H1 (cell line): ENCODE measurements at regions not wholly inside any gene's neighbourhood (a gene's known extent, or its start where the extent isn't known, plus 50 kb on each side); places are given as distances from the start of the nearest gene placed in this dataset.

Experiments used
- CTCF ChIA-PET: fragments of 300-600 bp; sonication (Branson Sonifier 250); formaldehyde crosslinking; loops from one replicate; lab custom pipeline; 2021; ENCODE audit not compliant: partially characterized antibody; lab: Charles Lee
- POLR2A ChIA-PET: fragments of 300-600 bp; sonication (Branson Sonifier 250); formaldehyde crosslinking; loops from one replicate; lab custom pipeline; 2021; ENCODE audit warnings: inconsistent platforms; ENCODE audit not compliant: partially characterized antibody; lab: Charles Lee
- DNase-seq, 2 experiments: peaks; one replicate each; pipeline versions ENCODE4 v3.0.0 to v3.0.0-alpha.2; 2010 to 2022; ENCODE audit warnings: low spot score in 2 of 2, low read depth in 1 of 2, mixed read lengths in 1 of 2
- FAIRE-seq: peaks from 2 replicates; lab custom pipeline; 2011; peaks lifted over from hg19 to GRCh38; lab: Jason Lieb, UNC
- H2AFZ ChIP-seq: 2 replicates; pipeline ENCODE4 v1.8.1; 2012; ENCODE audit warnings: low read length, inconsistent platforms
- H2AK5ac ChIP-seq: 2 replicates; pipeline ENCODE4 v1.6.1; 2013; ENCODE audit warnings: low read depth, low read length
- H2BK120ac ChIP-seq: replicated peaks from 2 replicates; pipeline ENCODE3; 2013; ENCODE audit warnings: low read depth, low read length, inconsistent platforms
- H2BK12ac ChIP-seq: 2 replicates; pipeline ENCODE4 v1.6.1; 2013; ENCODE audit warnings: low read depth, low read length
- H2BK15ac ChIP-seq: 2 replicates; pipeline ENCODE4 v1.6.1; 2013; ENCODE audit warnings: low read length
- H2BK20ac ChIP-seq: 2 replicates; pipeline ENCODE4 v1.6.1; 2013; ENCODE audit warnings: low read length
- H2BK5ac ChIP-seq: 2 replicates; pipeline ENCODE4 v1.6.1; 2013; ENCODE audit warnings: low read depth, low read length
- H3K14ac ChIP-seq: 2 replicates; pipeline ENCODE4 v1.6.1; 2013; ENCODE audit warnings: inconsistent platforms; ENCODE audit not compliant: insufficient read length
- H3K18ac ChIP-seq: 2 replicates; pipeline ENCODE4 v1.6.1; 2013; ENCODE audit warnings: low read length; ENCODE audit errors: extremely low read depth
- H3K23ac ChIP-seq: 2 replicates; pipeline ENCODE4 v1.6.1; 2013; ENCODE audit warnings: inconsistent platforms; ENCODE audit not compliant: insufficient read length
- H3K23me2 ChIP-seq: 2 replicates; pipeline ENCODE4 v1.6.1; 2013; ENCODE audit warnings: low read depth, low read length
- H3K27ac ChIP-seq: 2 replicates; pipeline ENCODE4 v1.6.1; 2011; ENCODE audit warnings: low read depth, low read length, inconsistent platforms
- H3K27me3 ChIP-seq, 4 experiments: replicated peaks in 1 of 4; 1 replicate in 1 of 4; 2 replicates in 3 of 4; pipeline versions ENCODE4 v1.6.1 to v1.8.1; 2011 to 2013; ENCODE audit warnings: low read length in 3 of 4, mild to moderate bottlenecking in 3 of 4, inconsistent platforms in 2 of 4, mixed read lengths in 2 of 4, moderate library complexity in 1 of 4; ENCODE audit not compliant: control insufficient read depth in 3 of 4, insufficient read depth in 3 of 4; ENCODE audit errors: extremely low read depth in 1 of 4
- H3K36me3 ChIP-seq, 4 experiments: 2 replicates each; pipeline versions ENCODE4 v1.6.1 to v1.8.1; 2011 to 2013; ENCODE audit warnings: mild to moderate bottlenecking in 4 of 4, low read length in 3 of 4, moderate library complexity in 2 of 4, control low read depth in 1 of 4, inconsistent platforms in 1 of 4; ENCODE audit not compliant: insufficient read depth in 4 of 4, control insufficient read depth in 2 of 4
- H3K4ac ChIP-seq: replicated peaks from 2 replicates; pipeline ENCODE3; 2013; ENCODE audit warnings: low read length, low read depth, mixed read lengths, inconsistent platforms; ENCODE audit not compliant: insufficient read length
- H3K4me1 ChIP-seq, 4 experiments: replicated peaks in 1 of 4; 1 replicate in 1 of 4; 2 replicates in 3 of 4; pipeline versions ENCODE4 v1.6.1 to v1.8.1; 2011 to 2013; ENCODE audit warnings: low read length in 3 of 4, inconsistent platforms in 2 of 4, mixed read lengths in 1 of 4; ENCODE audit not compliant: insufficient read depth in 4 of 4, control insufficient read depth in 3 of 4
- H3K4me2 ChIP-seq, 2 experiments: 2 replicates each; pipeline versions ENCODE4 v1.6.1 to v1.8.1; 2011 to 2013; ENCODE audit warnings: low read depth in 2 of 2, low read length in 2 of 2, control low read depth in 1 of 2, inconsistent platforms in 1 of 2, mild to moderate bottlenecking in 1 of 2; ENCODE audit not compliant: insufficient read depth in 1 of 2
- H3K4me3 ChIP-seq, 4 experiments: fragments of 200-600, 300-600 bp in 1 of 4; sonication (generic), shearing (Covaris generic), sonication (Bioruptor Twin) in 1 of 4; 2 replicates each; pipeline versions ENCODE4 v1.5.1 to v1.8.1; 2011 to 2016; ENCODE audit warnings: low read length in 4 of 4, low read depth in 3 of 4, control low read depth in 2 of 4, inconsistent platforms in 2 of 4, mild to moderate bottlenecking in 2 of 4, mixed read lengths in 1 of 4, moderate library complexity in 1 of 4; ENCODE audit not compliant: insufficient read depth in 2 of 4; ENCODE audit errors: extremely low read depth in 1 of 4
- H3K56ac ChIP-seq: replicated peaks from 2 replicates; pipeline ENCODE3; 2013; ENCODE audit warnings: low read depth, mild to moderate bottlenecking, mixed read lengths, low read length, inconsistent platforms; ENCODE audit not compliant: insufficient read length
- H3K79me1 ChIP-seq: 2 replicates; pipeline ENCODE4 v1.6.1; 2013; ENCODE audit warnings: low read depth, low read length, control low read depth
- H3K79me2 ChIP-seq, 2 experiments: 2 replicates each; pipeline versions ENCODE4 v1.6.1 to v1.8.1; 2012 to 2013; ENCODE audit warnings: low read length in 2 of 2, mild to moderate bottlenecking in 2 of 2, inconsistent platforms in 1 of 2; ENCODE audit not compliant: insufficient read depth in 2 of 2, control insufficient read depth in 1 of 2
- H3K9ac ChIP-seq, 4 experiments: replicated peaks in 1 of 4; 1 replicate in 1 of 4; 2 replicates in 3 of 4; pipeline versions ENCODE4 v1.6.1 to v1.8.1; 2011 to 2013; ENCODE audit warnings: low read depth in 3 of 4, low read length in 3 of 4, control low read depth in 2 of 4, mild to moderate bottlenecking in 2 of 4, moderate library complexity in 2 of 4, inconsistent platforms in 1 of 4; ENCODE audit errors: extremely low read depth in 1 of 4
- H3K9me3 ChIP-seq, 2 experiments: 2 replicates each; pipeline versions ENCODE4 v1.6.1 to v1.8.1; 2012 to 2013; ENCODE audit warnings: mild to moderate bottlenecking in 2 of 2, moderate library complexity in 2 of 2, control low read depth in 1 of 2, inconsistent platforms in 1 of 2, low read depth in 1 of 2, low read length in 1 of 2, mixed read lengths in 1 of 2; ENCODE audit not compliant: insufficient read depth in 2 of 2
- H4K20me1 ChIP-seq, 2 experiments: replicated peaks in 1 of 2; 2 replicates each; pipeline versions ENCODE3 to v1.8.1; 2011 to 2013; ENCODE audit warnings: inconsistent platforms in 2 of 2, low read length in 2 of 2, mild to moderate bottlenecking in 1 of 2; ENCODE audit not compliant: insufficient read depth in 2 of 2, control insufficient read depth in 1 of 2
- H4K5ac ChIP-seq: 2 replicates; pipeline ENCODE4 v1.6.1; 2013; ENCODE audit warnings: low read length, low read depth, mixed read lengths, inconsistent platforms; ENCODE audit not compliant: insufficient read length
- H4K8ac ChIP-seq: 2 replicates; pipeline ENCODE4 v1.8.0; 2013; ENCODE audit warnings: mild to moderate bottlenecking, moderate library complexity, low read length, inconsistent platforms; ENCODE audit not compliant: insufficient read depth; ENCODE audit errors: extremely low read depth
- H4K91ac ChIP-seq: replicated peaks from 2 replicates; pipeline ENCODE3; 2013; ENCODE audit warnings: low read length, mixed read lengths, inconsistent platforms; ENCODE audit not compliant: insufficient read length
- CHD2 ChIP-seq: IDR thresholded peaks from 2 replicates; pipeline ENCODE4 v1.6.1; 2012; ENCODE audit warnings: low read length, improper control_type of control experiment
- CTBP2 ChIP-seq: IDR thresholded peaks from 2 replicates; pipeline ENCODE4 v1.7.0; 2011; ENCODE audit warnings: borderline replicate concordance, mild to moderate bottlenecking, moderate library complexity, mixed read lengths, low read length; ENCODE audit not compliant: insufficient read depth, insufficient read length
- JUND ChIP-seq: IDR thresholded peaks from 2 replicates; pipeline ENCODE4 v1.6.1; 2011; ENCODE audit warnings: mild to moderate bottlenecking, improper control_type of control experiment, low read length
- KDM4A ChIP-seq: IDR thresholded peaks from one replicate; pipeline ENCODE4 v1.7.1; 2012; ENCODE audit warnings: low read depth, mild to moderate bottlenecking, moderate library complexity, low read length, inconsistent platforms; ENCODE audit not compliant: severe bottlenecking
- MAX ChIP-seq: IDR thresholded peaks from 2 replicates; pipeline ENCODE4 v1.6.1; 2012; ENCODE audit warnings: inconsistent platforms
- POLR2AphosphoS5 ChIP-seq: IDR thresholded peaks from 2 replicates; pipeline ENCODE4 v1.6.1; 2011; ENCODE audit warnings: low read depth, low read length
- RBBP5 ChIP-seq: IDR thresholded peaks from 2 replicates; pipeline ENCODE4 v1.7.1; 2012; ENCODE audit warnings: low read depth, mild to moderate bottlenecking, inconsistent platforms, low read length, moderate library complexity, borderline replicate concordance
- RNF2 ChIP-seq: fragments of 200-900, 300-1000 bp; sonication (generic); IDR thresholded peaks from 2 replicates; pipeline ENCODE4 v1.7.1; 2016; ENCODE audit warnings: borderline replicate concordance, low read depth, mild to moderate bottlenecking, antibody characterized with exemption, low read length; ENCODE audit not compliant: poor library complexity, severe bottlenecking; ENCODE audit errors: missing control alignments
- SIN3A ChIP-seq, 2 experiments: IDR thresholded peaks in 1 of 2; conservative IDR thresholded peaks in 1 of 2; 2 replicates each; pipeline ENCODE4 v1.6.1; 2011 to 2012; ENCODE audit warnings: low read length in 2 of 2, improper control_type of control experiment in 1 of 2, low read depth in 1 of 2, mild to moderate bottlenecking in 1 of 2
- SUZ12 ChIP-seq: fragments of 200-600 bp; sonication (generic); IDR thresholded peaks from 2 replicates; pipeline ENCODE4 v1.6.1; 2012; ENCODE audit warnings: mild to moderate bottlenecking, inconsistent platforms, low read length, moderate library complexity, mixed read lengths
- TBP ChIP-seq: IDR thresholded peaks from 2 replicates; pipeline ENCODE4 v1.6.1; 2011; ENCODE audit warnings: low read depth, low read length, improper control_type of control experiment
- whole genome bisulfite sequencing, 2 experiments: shearing (Covaris generic) in 1 of 2; methylation state at CpG; one replicate each; pipeline versions ENCODE4 v1.1.6 to v1.1.7; 2013 to 2015; ENCODE audit warnings: low lambda C conversion rate in 2 of 2, mixed read lengths in 2 of 2, inconsistent platforms in 1 of 2, low coverage in 1 of 2, missing lambda C conversion rate in 1 of 2; ENCODE audit not compliant: insufficient replicate concordance in 2 of 2, insufficient coverage in 1 of 2, insufficient read length in 1 of 2; ENCODE audit errors: extremely low coverage in 1 of 2, missing lambda C conversion rate in 1 of 2; 5-methylcytosine and 5-hydroxymethylcytosine counted together

- Histone ChIP-seq H3K79me2 (no peaks in the 10 kb centered on the region), H3K4me2 (peak overlapping the region; percentile 19 to 40), H3K4me1 (peaks cover 0 to 21% (median 10%) of the 10 kb centered on the region in 4 experiments; a peak in 6 of 7 replicates), H4K8ac (peak overlapping the region; percentile 82; the same call in 1 of the 2 replicates), H2BK12ac (peak overlapping the region; percentile 94), H3K23me2 (no peaks in the 10 kb centered on the region), H3K4ac (no peak overlapping the region), H3K18ac (peak overlapping the region; percentile 79), H2AK5ac (no peak overlapping the region), H3K4me3 (peak overlapping the region in 1 of 4 experiments; percentile 29; a peak in 2 of 8 replicates), H3K14ac (no peak overlapping the region), H2BK120ac (peak overlapping the region; percentile 8), H3K56ac (no peak overlapping the region), H4K91ac (peak overlapping the region; percentile 68), H3K9me3 (peaks cover 0 to under 1% of the 10 kb centered on the region in 2 experiments; a peak in 1 of 4 replicates), H2BK15ac (0 out of 2 replicates have a peak overlapping the region, but pooled peaks have one; percentile 1), H3K36me3 (no peaks in the 10 kb centered on the region), H3K27ac (no peak overlapping the region), H3K23ac (no peak overlapping the region), H2AFZ (peak overlapping the region; percentile 57), H3K27me3 (no peaks in the 10 kb centered on the region), H2BK20ac (peak overlapping the region; percentile 64; the same call in 1 of the 2 replicates), H3K79me1 (no peaks in the 10 kb centered on the region), H4K5ac (no peak overlapping the region), H2BK5ac (peak overlapping the region; percentile 54; the same call in 1 of the 2 replicates), H3K9ac (no peak overlapping the region), H4K20me1 (no peaks in the 10 kb centered on the region)
- ChIA-PET CTCF (interaction anchor here (1.5 kb wide), 1 partner anchor 30 kb away, joined by 4 read pairs; no protein-coding TSS in a partner anchor), POLR2A (interaction anchor here (0.8 kb wide), 1 partner anchor 180 kb away, joined by 3 read pairs; no protein-coding TSS in a partner anchor)
- FAIRE-seq (no peak), DNase-seq (no peak)
- 45% methylated on average over 19 of the region's 21 CpGs; no CpG with 5 or more reads in 1 of the 2 experiments for WGBS, 2 experiments
- TF ChIP-seq RBBP5 (no peak), CHD2 (no peak), POLR2AphosphoS5 (no peak), RNF2 (no peak), SIN3A (conservative IDR thresholded peaks at IDR 0.05 in 1 of 2, IDR thresholded peaks at IDR 0.05 in 1 of 2; ENCODE audit: low read depth in 1 of 2, low read length in 2 of 2) (no peak), JUND (no peak), TBP (no peak), SUZ12 (peak; percentile 34; the same call in 1 of the 2 replicates), CTBP2 (peak; percentile 69), MAX (no peak), KDM4A (no peak)
These were observed 347.2 kb downstream of the SOX9 start for GRCh38 chr17:72467841-72468653.
